H1 (cell line): ENCODE measurements at regions not wholly inside any gene's neighbourhood (a gene's known extent, or its start where the extent isn't known, plus 50 kb on each side); places are given as distances from the start of the nearest gene placed in this dataset.

Experiments
- CTCF ChIA-PET: fragments of 300-600 bp; sonication (Branson Sonifier 250); formaldehyde crosslinking; loops from one replicate; lab custom pipeline; 2021; ENCODE audit not compliant: partially characterized antibody; lab: Charles Lee
- POLR2A ChIA-PET: fragments of 300-600 bp; sonication (Branson Sonifier 250); formaldehyde crosslinking; loops from one replicate; lab custom pipeline; 2021; ENCODE audit warnings: inconsistent platforms; ENCODE audit not compliant: partially characterized antibody; lab: Charles Lee
- DNase-seq, 2 experiments: peaks; one replicate each; pipeline versions ENCODE4 v3.0.0 to v3.0.0-alpha.2; 2010 to 2022; ENCODE audit warnings: low spot score in 2 of 2, low read depth in 1 of 2, mixed read lengths in 1 of 2
- FAIRE-seq: peaks from 2 replicates; lab custom pipeline; 2011; peaks lifted over from hg19 to GRCh38; lab: Jason Lieb, UNC
- H2AFZ ChIP-seq: 2 replicates; pipeline ENCODE4 v1.8.1; 2012; ENCODE audit warnings: low read length, inconsistent platforms
- H2AK5ac ChIP-seq: 2 replicates; pipeline ENCODE4 v1.6.1; 2013; ENCODE audit warnings: low read depth, low read length
- H2BK120ac ChIP-seq: replicated peaks from 2 replicates; pipeline ENCODE3; 2013; ENCODE audit warnings: low read depth, low read length, inconsistent platforms
- H2BK12ac ChIP-seq: 2 replicates; pipeline ENCODE4 v1.6.1; 2013; ENCODE audit warnings: low read depth, low read length
- H2BK15ac ChIP-seq: 2 replicates; pipeline ENCODE4 v1.6.1; 2013; ENCODE audit warnings: low read length
- H2BK20ac ChIP-seq: 2 replicates; pipeline ENCODE4 v1.6.1; 2013; ENCODE audit warnings: low read length
- H2BK5ac ChIP-seq: 2 replicates; pipeline ENCODE4 v1.6.1; 2013; ENCODE audit warnings: low read depth, low read length
- H3K14ac ChIP-seq: 2 replicates; pipeline ENCODE4 v1.6.1; 2013; ENCODE audit warnings: inconsistent platforms; ENCODE audit not compliant: insufficient read length
- H3K18ac ChIP-seq: 2 replicates; pipeline ENCODE4 v1.6.1; 2013; ENCODE audit warnings: low read length; ENCODE audit errors: extremely low read depth
- H3K23ac ChIP-seq: 2 replicates; pipeline ENCODE4 v1.6.1; 2013; ENCODE audit warnings: inconsistent platforms; ENCODE audit not compliant: insufficient read length
- H3K23me2 ChIP-seq: 2 replicates; pipeline ENCODE4 v1.6.1; 2013; ENCODE audit warnings: low read depth, low read length
- H3K27ac ChIP-seq: 2 replicates; pipeline ENCODE4 v1.6.1; 2011; ENCODE audit warnings: low read depth, low read length, inconsistent platforms
- H3K27me3 ChIP-seq, 4 experiments: replicated peaks in 1 of 4; 1 replicate in 1 of 4; 2 replicates in 3 of 4; pipeline versions ENCODE4 v1.6.1 to v1.8.1; 2011 to 2013; ENCODE audit warnings: low read length in 3 of 4, mild to moderate bottlenecking in 3 of 4, inconsistent platforms in 2 of 4, mixed read lengths in 2 of 4, moderate library complexity in 1 of 4; ENCODE audit not compliant: control insufficient read depth in 3 of 4, insufficient read depth in 3 of 4; ENCODE audit errors: extremely low read depth in 1 of 4
- H3K36me3 ChIP-seq, 4 experiments: 2 replicates each; pipeline versions ENCODE4 v1.6.1 to v1.8.1; 2011 to 2013; ENCODE audit warnings: mild to moderate bottlenecking in 4 of 4, low read length in 3 of 4, moderate library complexity in 2 of 4, control low read depth in 1 of 4, inconsistent platforms in 1 of 4; ENCODE audit not compliant: insufficient read depth in 4 of 4, control insufficient read depth in 2 of 4
- H3K4ac ChIP-seq: replicated peaks from 2 replicates; pipeline ENCODE3; 2013; ENCODE audit warnings: low read length, low read depth, mixed read lengths, inconsistent platforms; ENCODE audit not compliant: insufficient read length
- H3K4me1 ChIP-seq, 4 experiments: replicated peaks in 1 of 4; 1 replicate in 1 of 4; 2 replicates in 3 of 4; pipeline versions ENCODE4 v1.6.1 to v1.8.1; 2011 to 2013; ENCODE audit warnings: low read length in 3 of 4, inconsistent platforms in 2 of 4, mixed read lengths in 1 of 4; ENCODE audit not compliant: insufficient read depth in 4 of 4, control insufficient read depth in 3 of 4
- H3K4me2 ChIP-seq, 2 experiments: 2 replicates each; pipeline versions ENCODE4 v1.6.1 to v1.8.1; 2011 to 2013; ENCODE audit warnings: low read depth in 2 of 2, low read length in 2 of 2, control low read depth in 1 of 2, inconsistent platforms in 1 of 2, mild to moderate bottlenecking in 1 of 2; ENCODE audit not compliant: insufficient read depth in 1 of 2
- H3K4me3 ChIP-seq, 4 experiments: fragments of 200-600, 300-600 bp in 1 of 4; sonication (generic), shearing (Covaris generic), sonication (Bioruptor Twin) in 1 of 4; 2 replicates each; pipeline versions ENCODE4 v1.5.1 to v1.8.1; 2011 to 2016; ENCODE audit warnings: low read length in 4 of 4, low read depth in 3 of 4, control low read depth in 2 of 4, inconsistent platforms in 2 of 4, mild to moderate bottlenecking in 2 of 4, mixed read lengths in 1 of 4, moderate library complexity in 1 of 4; ENCODE audit not compliant: insufficient read depth in 2 of 4; ENCODE audit errors: extremely low read depth in 1 of 4
- H3K56ac ChIP-seq: replicated peaks from 2 replicates; pipeline ENCODE3; 2013; ENCODE audit warnings: low read depth, mild to moderate bottlenecking, mixed read lengths, low read length, inconsistent platforms; ENCODE audit not compliant: insufficient read length
- H3K79me1 ChIP-seq: 2 replicates; pipeline ENCODE4 v1.6.1; 2013; ENCODE audit warnings: low read depth, low read length, control low read depth
- H3K79me2 ChIP-seq, 2 experiments: 2 replicates each; pipeline versions ENCODE4 v1.6.1 to v1.8.1; 2012 to 2013; ENCODE audit warnings: low read length in 2 of 2, mild to moderate bottlenecking in 2 of 2, inconsistent platforms in 1 of 2; ENCODE audit not compliant: insufficient read depth in 2 of 2, control insufficient read depth in 1 of 2
- H3K9ac ChIP-seq, 4 experiments: replicated peaks in 1 of 4; 1 replicate in 1 of 4; 2 replicates in 3 of 4; pipeline versions ENCODE4 v1.6.1 to v1.8.1; 2011 to 2013; ENCODE audit warnings: low read depth in 3 of 4, low read length in 3 of 4, control low read depth in 2 of 4, mild to moderate bottlenecking in 2 of 4, moderate library complexity in 2 of 4, inconsistent platforms in 1 of 4; ENCODE audit errors: extremely low read depth in 1 of 4
- H3K9me3 ChIP-seq, 2 experiments: 2 replicates each; pipeline versions ENCODE4 v1.6.1 to v1.8.1; 2012 to 2013; ENCODE audit warnings: mild to moderate bottlenecking in 2 of 2, moderate library complexity in 2 of 2, control low read depth in 1 of 2, inconsistent platforms in 1 of 2, low read depth in 1 of 2, low read length in 1 of 2, mixed read lengths in 1 of 2; ENCODE audit not compliant: insufficient read depth in 2 of 2
- H4K20me1 ChIP-seq, 2 experiments: replicated peaks in 1 of 2; 2 replicates each; pipeline versions ENCODE3 to v1.8.1; 2011 to 2013; ENCODE audit warnings: inconsistent platforms in 2 of 2, low read length in 2 of 2, mild to moderate bottlenecking in 1 of 2; ENCODE audit not compliant: insufficient read depth in 2 of 2, control insufficient read depth in 1 of 2
- H4K5ac ChIP-seq: 2 replicates; pipeline ENCODE4 v1.6.1; 2013; ENCODE audit warnings: low read length, low read depth, mixed read lengths, inconsistent platforms; ENCODE audit not compliant: insufficient read length
- H4K8ac ChIP-seq: 2 replicates; pipeline ENCODE4 v1.8.0; 2013; ENCODE audit warnings: mild to moderate bottlenecking, moderate library complexity, low read length, inconsistent platforms; ENCODE audit not compliant: insufficient read depth; ENCODE audit errors: extremely low read depth
- H4K91ac ChIP-seq: replicated peaks from 2 replicates; pipeline ENCODE3; 2013; ENCODE audit warnings: low read length, mixed read lengths, inconsistent platforms; ENCODE audit not compliant: insufficient read length
- TAF7 ChIP-seq: optimal IDR thresholded peaks from 2 replicates; pipeline ENCODE3; 2011; ENCODE audit warnings: low read depth, mild to moderate bottlenecking, inconsistent platforms, low read length, moderate library complexity, borderline replicate concordance
- WGBS, 2 experiments: shearing (Covaris generic) in 1 of 2; methylation state at CpG; one replicate each; pipeline versions ENCODE4 v1.1.6 to v1.1.7; 2013 to 2015; ENCODE audit warnings: low lambda C conversion rate in 2 of 2, mixed read lengths in 2 of 2, inconsistent platforms in 1 of 2, low coverage in 1 of 2, missing lambda C conversion rate in 1 of 2; ENCODE audit not compliant: insufficient replicate concordance in 2 of 2, insufficient coverage in 1 of 2, insufficient read length in 1 of 2; ENCODE audit errors: extremely low coverage in 1 of 2, missing lambda C conversion rate in 1 of 2; 5-methylcytosine and 5-hydroxymethylcytosine counted together

GRCh38 chr1:191575746-191576145 is 582.5 kb upstream of the RGS18 start:
- no peak for TF ChIP-seq TAF7
- Histone ChIP-seq H4K20me1 (no peaks in the 10 kb centered on the region), H4K8ac (no peak overlapping the region), H2BK5ac (no peak overlapping the region), H2BK12ac (no peak overlapping the region), H3K27ac (no peak overlapping the region), H3K4me3 (no peak overlapping the region), H3K9me3 (no peaks in the 10 kb centered on the region), H2BK15ac (no peak overlapping the region), H3K27me3 (no peaks in the 10 kb centered on the region), H4K5ac (no peak overlapping the region), H3K18ac (no peak overlapping the region), H4K91ac (no peak overlapping the region), H3K9ac (no peak overlapping the region), H3K4me1 (no peaks in the 10 kb centered on the region), H3K14ac (no peak overlapping the region), H3K23ac (no peak overlapping the region), H3K56ac (no peak overlapping the region), H3K79me2 (no peaks in the 10 kb centered on the region), H3K36me3 (no peaks in the 10 kb centered on the region), H2AFZ (0 out of 2 replicates have a peak overlapping the region, but pooled peaks have one; percentile 15), H2AK5ac (no peak overlapping the region), H2BK120ac (no peak overlapping the region), H3K4ac (no peak overlapping the region), H3K23me2 (no peaks in the 10 kb centered on the region), H3K4me2 (no peak overlapping the region), H3K79me1 (no peaks in the 10 kb centered on the region), H2BK20ac (no peak overlapping the region)
- no peak for DNase-seq
- 91% methylated on average over 3 of the region's 3 CpGs; no CpG with 5 or more reads in 1 of the 2 experiments for WGBS, 2 experiments
- FAIRE-seq: no peak
- ChIA-PET POLR2A (no interaction called here), CTCF (no interaction called here)
